ENCODE measurements at regions not wholly inside any gene's neighbourhood (a gene's known extent, or its start where the extent isn't known, plus 50 kb on each side); places are given as distances from the start of the nearest gene placed in this dataset.

GRCh38 chr5:58353992-58354391, 105.9 kb downstream of the PLK2 start:
- TF ChIP-seq POLR2A (IDR thresholded peaks at IDR 0.05; ENCODE audit: low read depth, low read length), result no peak
- no peak for TF ChIP-seq TAF1 (IDR thresholded peaks at IDR 0.05; ENCODE audit: low read depth, low read length)
- TF ChIP-seq SPI1 (IDR thresholded peaks at IDR 0.05; ENCODE audit: low read depth, low read length), result no peak
- no peak for TF ChIP-seq POLR2AphosphoS5 (IDR thresholded peaks at IDR 0.05; ENCODE audit: low read depth, low read length)
- no peak for TF ChIP-seq PAX5 (IDR thresholded peaks at IDR 0.05; ENCODE audit: insufficient read depth, low read length, severe bottlenecking)
- TF ChIP-seq POU2F2 (IDR thresholded peaks at IDR 0.05; ENCODE audit: low read depth, low read length), result no peak
